Stomach (tissue), 4 donors: ENCODE measurements at regions not wholly inside any gene's neighbourhood (a gene's known extent, or its start where the extent isn't known, plus 50 kb on each side); places are given as distances from the start of the nearest gene placed in this dataset.

Experiments
- EP300 ChIP-seq: sonication (generic); formaldehyde crosslinking; IDR thresholded peaks from one replicate; pipeline ENCODE4 v1.6.1; 2017; ENCODE audit warnings: antibody characterized with exemption
- POLR2A ChIP-seq, 4 donors: fragments of 450-650 bp; IDR thresholded peaks; one replicate each; pipeline ENCODE4 v1.6.1; 2016; ENCODE audit warnings: antibody characterized with exemption in 4 of 4, control low read depth in 2 of 4, mild to moderate bottlenecking in 1 of 4, moderate library complexity in 1 of 4
- POLR2AphosphoS5 ChIP-seq, 3 donors: sonication (generic); formaldehyde crosslinking; IDR thresholded peaks; one replicate each; pipeline ENCODE4 v1.6.1; 2016; ENCODE audit warnings: antibody characterized with exemption in 3 of 3
- TF ChIP-seq, protein P1 (sequence below), 7 experiments: fragments of 450-650 bp in 4 of 7; fragments of 200-600 bp in 3 of 7; sonication (generic) in 3 of 7; IDR thresholded peaks; one replicate each; pipeline ENCODE4 v1.5.1; 2016 to 2019; ENCODE audit warnings: antibody characterized with exemption in 7 of 7, control low read depth in 2 of 7, mild to moderate bottlenecking in 1 of 7

DNA sequence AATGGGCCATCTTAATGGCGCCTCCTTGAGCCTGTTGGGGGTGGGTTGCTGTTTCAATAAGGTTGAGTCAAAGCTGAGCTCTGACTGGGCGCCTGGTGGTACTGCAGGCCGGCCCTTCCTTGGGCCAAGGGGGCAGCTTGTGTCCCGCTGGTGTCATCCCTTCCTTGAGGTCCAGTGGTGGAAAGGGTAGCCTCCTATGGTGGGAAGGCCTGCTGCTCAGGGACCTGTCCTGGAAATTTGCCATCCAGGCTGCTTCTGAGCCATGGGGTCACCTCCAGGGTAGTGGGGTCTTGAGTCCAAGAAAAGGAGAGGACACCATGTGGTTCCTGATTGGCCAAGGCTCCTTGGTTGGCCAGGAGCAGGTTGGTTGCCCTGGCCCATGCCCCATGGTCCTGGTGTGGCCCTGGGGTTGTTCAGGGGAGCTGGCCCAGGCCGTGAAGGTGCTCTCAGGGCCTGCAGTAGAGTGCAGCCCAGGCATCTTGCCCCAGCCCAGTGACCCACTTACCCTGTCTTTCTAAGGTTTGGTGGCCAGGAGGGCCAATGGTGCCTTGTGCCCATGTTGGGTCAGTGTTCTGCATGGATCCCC lies 188.7 kb downstream of the UBE3A start:
- TF ChIP-seq, protein P1, sequence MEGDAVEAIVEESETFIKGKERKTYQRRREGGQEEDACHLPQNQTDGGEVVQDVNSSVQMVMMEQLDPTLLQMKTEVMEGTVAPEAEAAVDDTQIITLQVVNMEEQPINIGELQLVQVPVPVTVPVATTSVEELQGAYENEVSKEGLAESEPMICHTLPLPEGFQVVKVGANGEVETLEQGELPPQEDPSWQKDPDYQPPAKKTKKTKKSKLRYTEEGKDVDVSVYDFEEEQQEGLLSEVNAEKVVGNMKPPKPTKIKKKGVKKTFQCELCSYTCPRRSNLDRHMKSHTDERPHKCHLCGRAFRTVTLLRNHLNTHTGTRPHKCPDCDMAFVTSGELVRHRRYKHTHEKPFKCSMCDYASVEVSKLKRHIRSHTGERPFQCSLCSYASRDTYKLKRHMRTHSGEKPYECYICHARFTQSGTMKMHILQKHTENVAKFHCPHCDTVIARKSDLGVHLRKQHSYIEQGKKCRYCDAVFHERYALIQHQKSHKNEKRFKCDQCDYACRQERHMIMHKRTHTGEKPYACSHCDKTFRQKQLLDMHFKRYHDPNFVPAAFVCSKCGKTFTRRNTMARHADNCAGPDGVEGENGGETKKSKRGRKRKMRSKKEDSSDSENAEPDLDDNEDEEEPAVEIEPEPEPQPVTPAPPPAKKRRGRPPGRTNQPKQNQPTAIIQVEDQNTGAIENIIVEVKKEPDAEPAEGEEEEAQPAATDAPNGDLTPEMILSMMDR (IDR thresholded peaks at IDR 0.05) = no peak
- no peak for TF ChIP-seq POLR2A (IDR thresholded peaks at IDR 0.05)
- no peak for TF ChIP-seq POLR2AphosphoS5 (IDR thresholded peaks at IDR 0.05)
- no peak for TF ChIP-seq EP300
